HCT116 (cell line): ENCODE measurements at regions not wholly inside any gene's neighbourhood (a gene's known extent, or its start where the extent isn't known, plus 50 kb on each side); places are given as distances from the start of the nearest gene placed in this dataset.

ENCODE experiments used
- ATAC-seq: fragments of 200-7000 bp; cut with Tn5 transposase; 2 replicates; pipeline ENCODE4 v1.9.1; 2020; ENCODE audit warnings: mild to moderate bottlenecking, moderate library complexity
- BruUV-seq: library from RNA; stranded (reverse); fragments of 400-500 nt; replicated peaks from 2 replicates; lab custom pipeline; 2021; lab: Mats Ljungman, UMichigan
- CTCF ChIA-PET: fragments of 300-600 bp; sonication (Branson Sonifier 250); formaldehyde crosslinking; loops from one replicate; lab custom pipeline; 2021; ENCODE audit warnings: antibody characterized with exemption; lab: Charles Lee
- POLR2A ChIA-PET: fragments of 300-600, 350-600 bp; sonication (Branson Sonifier 250); formaldehyde crosslinking; loops from one replicate; lab custom pipeline; 2021; ENCODE audit warnings: antibody characterized with exemption; lab: Charles Lee
- RAD21 ChIA-PET, 2 experiments: fragments of 300-600 bp; sonication (Branson Sonifier 250); formaldehyde crosslinking; loops; one replicate each; lab custom pipeline; 2023; ENCODE audit warnings: low total read pairs in 2 of 2; ENCODE audit not compliant: uncharacterized antibody in 2 of 2, unreplicated experiment in 2 of 2, low non-redundant PET in 1 of 2; lab: Charles Lee
- DNase-seq: peaks from one replicate; pipeline ENCODE4 v3.0.0-alpha.2; 2010; ENCODE audit warnings: low read depth, low spot score
- H2AFZ ChIP-seq: fragments of 200-600 bp; shearing (Covaris generic), sonication (generic); 2 replicates; pipeline ENCODE4 v1.6.1; 2017; ENCODE audit warnings: low read depth, mixed run types, mixed read lengths, antibody characterized with exemption, low read length; ENCODE audit not compliant: poor library complexity, severe bottlenecking
- H3K27ac ChIP-seq: 2 replicates; pipeline ENCODE4 v1.5.1; 2012; ENCODE audit warnings: low read depth, low read length
- H3K27me3 ChIP-seq: fragments of 200-600 bp; sonication (generic); 2 replicates; pipeline ENCODE4 v1.6.1; 2016; ENCODE audit warnings: mixed run types, low read length, mixed read lengths; ENCODE audit not compliant: insufficient read depth
- H3K36me3 ChIP-seq, 2 experiments: fragments of 200-500 bp in 1 of 2; fragments of 200-600 bp in 1 of 2; sonication (Bioruptor generic) in 1 of 2; sonication (generic) in 1 of 2; 2 replicates each; pipeline versions ENCODE4 v1.5.1 to v1.6.1; 2014 to 2016; ENCODE audit warnings: low read length in 2 of 2, inconsistent platforms in 1 of 2, mixed read lengths in 1 of 2, mixed run types in 1 of 2; ENCODE audit not compliant: insufficient read depth in 2 of 2, control insufficient read depth in 1 of 2
- H3K4me1 ChIP-seq, 2 experiments: fragments of 200-600 bp in 1 of 2; sonication (generic) in 1 of 2; 2 replicates each; pipeline versions ENCODE4 v1.5.1 to v1.6.1; 2012 to 2017; ENCODE audit warnings: low read length in 2 of 2, inconsistent platforms in 1 of 2, mild to moderate bottlenecking in 1 of 2, mixed read lengths in 1 of 2, mixed run types in 1 of 2, moderate library complexity in 1 of 2; ENCODE audit not compliant: insufficient read depth in 2 of 2, control insufficient read depth in 1 of 2
- H3K4me2 ChIP-seq: fragments of 200-600 bp; sonication (generic); 2 replicates; pipeline ENCODE4 v1.6.1; 2017; ENCODE audit warnings: mixed run types, low read length, mixed read lengths
- H3K4me3 ChIP-seq, 2 experiments: fragments of 200-600 bp in 1 of 2; sonication (generic) in 1 of 2; replicated peaks in 1 of 2; 2 replicates each; pipeline ENCODE4 v1.5.1; 2011 to 2016; ENCODE audit warnings: low read length in 2 of 2, control low read depth in 1 of 2, low read depth in 1 of 2, mild to moderate bottlenecking in 1 of 2, mixed read lengths in 1 of 2, mixed run types in 1 of 2
- H3K79me2 ChIP-seq: fragments of 200-600 bp; sonication (generic); 2 replicates; pipeline ENCODE4 v1.6.1; 2017; ENCODE audit warnings: mild to moderate bottlenecking, mixed run types, low read length, moderate library complexity, mixed read lengths; ENCODE audit not compliant: insufficient read depth
- H3K9ac ChIP-seq: fragments of 200-600 bp; sonication (generic); 2 replicates; pipeline ENCODE4 v1.6.1; 2016; ENCODE audit warnings: low read length, mixed read lengths
- H3K9me2 ChIP-seq: fragments of 200-600 bp; sonication (generic), shearing (Covaris generic); 2 replicates; pipeline ENCODE4 v1.6.1; 2017; ENCODE audit warnings: mixed run types, mild to moderate bottlenecking, moderate library complexity; ENCODE audit not compliant: insufficient read depth
- H3K9me3 ChIP-seq, 2 experiments: fragments of 200-500 bp in 1 of 2; fragments of 200-600 bp in 1 of 2; sonication (Bioruptor generic) in 1 of 2; sonication (generic) in 1 of 2; 2 replicates each; pipeline ENCODE4 v1.6.1; 2014 to 2017; ENCODE audit warnings: low read length in 2 of 2, mixed read lengths in 2 of 2, inconsistent platforms in 1 of 2, low read depth in 1 of 2, mild to moderate bottlenecking in 1 of 2, mixed run types in 1 of 2, moderate library complexity in 1 of 2; ENCODE audit not compliant: control insufficient read depth in 1 of 2, insufficient read depth in 1 of 2
- H4K20me1 ChIP-seq: fragments of 200-600 bp; sonication (generic), shearing (Covaris generic); 2 replicates; pipeline ENCODE4 v1.6.1; 2017; ENCODE audit warnings: mixed run types, mild to moderate bottlenecking, moderate library complexity; ENCODE audit not compliant: insufficient read depth
- CBX3 ChIP-seq: IDR thresholded peaks from 2 replicates; pipeline ENCODE4 v1.6.1; 2012; ENCODE audit warnings: low read depth
- ELF1 ChIP-seq: IDR thresholded peaks from 2 replicates; pipeline ENCODE4 v1.6.1; 2012; ENCODE audit warnings: low read depth, borderline replicate concordance
- FOSL1 ChIP-seq: IDR thresholded peaks from 2 replicates; pipeline ENCODE4 v1.6.1; 2012; ENCODE audit warnings: low read depth
- JUND ChIP-seq: IDR thresholded peaks from 2 replicates; pipeline ENCODE4 v1.6.1; 2012
- REST ChIP-seq: IDR thresholded peaks from 2 replicates; pipeline ENCODE4 v1.6.1; 2012; ENCODE audit warnings: low read depth
- SIN3A ChIP-seq: IDR thresholded peaks from 2 replicates; pipeline ENCODE4 v1.6.1; 2012; ENCODE audit warnings: low read depth
- SP1 ChIP-seq: IDR thresholded peaks from 2 replicates; pipeline ENCODE4 v1.6.1; 2012; ENCODE audit warnings: low read depth
- SRF ChIP-seq: IDR thresholded peaks from 2 replicates; pipeline ENCODE4 v1.6.1; 2012; ENCODE audit warnings: low read depth
- TCF7L2 ChIP-seq: IDR thresholded peaks from 2 replicates; pipeline ENCODE4 v1.7.0; 2011; ENCODE audit warnings: borderline replicate concordance, inconsistent platforms; ENCODE audit not compliant: insufficient read depth, insufficient read length; ENCODE audit errors: extremely low read depth
- YY1 ChIP-seq: IDR thresholded peaks from 2 replicates; pipeline ENCODE4 v1.6.1; 2011; ENCODE audit warnings: low read length, low read depth, moderate library complexity, mild to moderate bottlenecking; ENCODE audit not compliant: insufficient replicate concordance; ENCODE audit errors: extremely low read depth
- ZFX ChIP-seq: fragments of 450-650 bp; IDR thresholded peaks from 2 replicates; pipeline ENCODE4 v1.6.1; 2017
- ZNF274 ChIP-seq: fragments of 200-500 bp; sonication (Bioruptor generic); IDR thresholded peaks from 2 replicates; pipeline ENCODE4 v1.6.1; 2014; ENCODE audit warnings: mild to moderate bottlenecking, low read depth, low read length, inconsistent platforms
- intact Hi-C: fragments of 100-400 bp; cut with micrococcal nuclease; formaldehyde crosslinking; loops from 2 replicates; pipeline ENCODE4 v1.10.0; 2022
- TF ChIP-seq, protein P1 (sequence below), 3 experiments: fragments of 200-600 bp in 1 of 3; sonication (generic) in 1 of 3; IDR thresholded peaks in 2 of 3; conservative IDR thresholded peaks in 1 of 3; 2 replicates each; pipeline ENCODE4 v1.5.1; 2012 to 2017; ENCODE audit warnings: low read depth in 2 of 3, low read length in 2 of 3, antibody characterized with exemption in 1 of 3, borderline replicate concordance in 1 of 3, control low read depth in 1 of 3, mild to moderate bottlenecking in 1 of 3, mixed read lengths in 1 of 3, mixed run types in 1 of 3, moderate library complexity in 1 of 3; ENCODE audit not compliant: insufficient read depth in 1 of 3

- CTCF ChIA-PET, result no interaction called here
- no TSS peak for BruUV-seq
- Histone ChIP-seq H3K27me3 (peaks cover 7% of the 10 kb centered on the region; the same call in 1 of the 2 replicates), H3K4me3 (no peak overlapping the region), H3K27ac (no peak overlapping the region), H4K20me1 (no peaks in the 10 kb centered on the region), H3K4me2 (no peak overlapping the region), H3K9ac (no peak overlapping the region), H2AFZ (no peak overlapping the region), H3K9me3 (no peaks in the 10 kb centered on the region), H3K9me2 (no peaks in the 10 kb centered on the region), H3K36me3 (no peaks in the 10 kb centered on the region), H3K79me2 (no peaks in the 10 kb centered on the region), H3K4me1 (no peaks in the 10 kb centered on the region)
- ATAC-seq (no peak), DNase-seq (no peak)
- TF ChIP-seq SP1 (no peak), FOSL1 (no peak), YY1 (no peak), SIN3A (no peak), JUND (no peak), TCF7L2 (no peak)
- POLR2A ChIA-PET, result no interaction called here
- RAD21 ChIA-PET, result no interaction called here
- intact Hi-C loops, result no loop called here
Observed at GRCh38 chr1:13949546-13949945, 249.6 kb downstream of the PRDM2 start.

DNA sequence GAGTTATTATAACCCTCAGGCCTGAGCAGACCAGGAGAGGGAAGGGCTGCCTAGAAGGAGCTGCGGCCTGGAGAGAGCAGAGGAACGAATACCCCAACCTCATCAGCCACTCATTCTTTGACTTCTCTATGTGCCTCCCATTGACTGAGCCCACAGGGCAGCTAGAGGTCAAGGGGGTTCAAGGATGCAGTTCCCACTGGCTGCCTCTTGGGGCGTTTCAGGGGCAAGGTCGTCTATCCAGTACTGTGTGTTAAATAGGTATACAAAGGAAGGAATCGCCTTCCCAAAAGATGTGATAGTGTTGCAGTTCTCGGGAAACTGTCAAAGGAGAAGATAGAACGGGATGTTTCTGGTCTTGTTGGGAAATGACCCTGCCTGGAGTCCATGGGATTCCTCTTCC is 250.6 kb downstream of the PRDM2 start:
- ChIA-PET POLR2A (no interaction called here), CTCF (no interaction called here)
- peak; percentile 3 for DNase-seq

More for the DNA sequence above, 250.6 kb downstream of the PRDM2 start:
- intact Hi-C loops, result no loop called here
- ATAC-seq, result peak; percentile 90
- Histone ChIP-seq H3K4me3 (no peak overlapping the region), H4K20me1 (no peaks in the 10 kb centered on the region), H3K27ac (no peak overlapping the region), H3K4me2 (no peak overlapping the region), H3K27me3 (peaks cover 13% of the 10 kb centered on the region; the same call in 1 of the 2 replicates), H3K9me3 (no peaks in the 10 kb centered on the region), H3K9me2 (no peaks in the 10 kb centered on the region), H3K4me1 (no peaks in the 10 kb centered on the region), H2AFZ (no peak overlapping the region), H3K9ac (no peak overlapping the region), H3K79me2 (no peaks in the 10 kb centered on the region), H3K36me3 (no peaks in the 10 kb centered on the region)
- RAD21 ChIA-PET, result no interaction called here
- BruUV-seq, result no TSS peak
- TF ChIP-seq ZFX (no peak), ELF1 (no peak), CBX3 (no peak), ZNF274 (no peak), SRF (no peak), SIN3A (no peak), SP1 (no peak), REST (no peak)
- TF ChIP-seq, protein P1, sequence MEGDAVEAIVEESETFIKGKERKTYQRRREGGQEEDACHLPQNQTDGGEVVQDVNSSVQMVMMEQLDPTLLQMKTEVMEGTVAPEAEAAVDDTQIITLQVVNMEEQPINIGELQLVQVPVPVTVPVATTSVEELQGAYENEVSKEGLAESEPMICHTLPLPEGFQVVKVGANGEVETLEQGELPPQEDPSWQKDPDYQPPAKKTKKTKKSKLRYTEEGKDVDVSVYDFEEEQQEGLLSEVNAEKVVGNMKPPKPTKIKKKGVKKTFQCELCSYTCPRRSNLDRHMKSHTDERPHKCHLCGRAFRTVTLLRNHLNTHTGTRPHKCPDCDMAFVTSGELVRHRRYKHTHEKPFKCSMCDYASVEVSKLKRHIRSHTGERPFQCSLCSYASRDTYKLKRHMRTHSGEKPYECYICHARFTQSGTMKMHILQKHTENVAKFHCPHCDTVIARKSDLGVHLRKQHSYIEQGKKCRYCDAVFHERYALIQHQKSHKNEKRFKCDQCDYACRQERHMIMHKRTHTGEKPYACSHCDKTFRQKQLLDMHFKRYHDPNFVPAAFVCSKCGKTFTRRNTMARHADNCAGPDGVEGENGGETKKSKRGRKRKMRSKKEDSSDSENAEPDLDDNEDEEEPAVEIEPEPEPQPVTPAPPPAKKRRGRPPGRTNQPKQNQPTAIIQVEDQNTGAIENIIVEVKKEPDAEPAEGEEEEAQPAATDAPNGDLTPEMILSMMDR (IDR thresholded peaks at IDR 0.05 in 2 of 3, conservative IDR thresholded peaks at IDR 0.05 in 1 of 3; ENCODE audit: borderline replicate concordance in 1 of 3, insufficient read depth in 1 of 3, low read depth in 2 of 3, low read length in 2 of 3), result peak in 2 of 3 experiments; percentile 58 to 59; a peak in 4 of 6 replicates
